HG02759 (cell line): ENCODE measurements at regions not wholly inside any gene's neighbourhood (a gene's known extent, or its start where the extent isn't known, plus 50 kb on each side); places are given as distances from the start of the nearest gene placed in this dataset.

Source experiments
- ATAC-seq: cut with Tn5 transposase; IDR thresholded peaks from one replicate; pipeline ENCODE4 v1.9.1; 2021; ENCODE audit warnings: mild to moderate bottlenecking, moderate library complexity; ENCODE audit not compliant: unreplicated experiment

GRCh38 chr17:65277576-65277975, 140.4 kb downstream of the RGS9 start:
- no peak for ATAC-seq
